ENCODE measurements at regions not wholly inside any gene's neighbourhood (a gene's known extent, or its start where the extent isn't known, plus 50 kb on each side); places are given as distances from the start of the nearest gene placed in this dataset.

DNA sequence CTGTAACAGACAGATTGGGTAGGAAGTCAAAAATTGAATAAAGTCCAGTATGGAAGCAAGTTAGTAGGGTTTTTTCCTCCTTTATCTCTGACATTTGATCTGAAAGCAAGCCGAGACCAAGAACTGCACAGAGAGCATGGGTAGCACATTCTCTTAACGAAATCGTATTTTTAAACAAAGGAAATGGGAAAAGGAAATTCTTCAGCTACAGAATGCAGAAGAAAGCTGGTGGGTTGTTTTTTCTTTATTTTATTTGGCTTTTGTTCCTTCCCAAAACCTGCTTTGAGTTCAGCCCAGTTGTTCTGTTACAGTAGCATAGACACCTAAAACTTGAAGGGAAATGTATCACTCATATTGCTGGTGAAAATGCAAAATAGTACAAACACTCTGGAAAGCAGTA is 397.0 kb downstream of the GBE1 start:
- H3K27ac ChIP-seq = no peak overlapping the region
- no peak for DNase-seq
- intact Hi-C loops (cut with DNase I) = no loop called here
- no peaks in the 10 kb centered on the region for H3K9me3 ChIP-seq
- H3K4me1 ChIP-seq = no peaks in the 10 kb centered on the region
- H3K9ac ChIP-seq (ENCODE audit: low read depth in 2 of 2, low read length in 2 of 2) = no peak overlapping the region
- TF ChIP-seq, protein P1, sequence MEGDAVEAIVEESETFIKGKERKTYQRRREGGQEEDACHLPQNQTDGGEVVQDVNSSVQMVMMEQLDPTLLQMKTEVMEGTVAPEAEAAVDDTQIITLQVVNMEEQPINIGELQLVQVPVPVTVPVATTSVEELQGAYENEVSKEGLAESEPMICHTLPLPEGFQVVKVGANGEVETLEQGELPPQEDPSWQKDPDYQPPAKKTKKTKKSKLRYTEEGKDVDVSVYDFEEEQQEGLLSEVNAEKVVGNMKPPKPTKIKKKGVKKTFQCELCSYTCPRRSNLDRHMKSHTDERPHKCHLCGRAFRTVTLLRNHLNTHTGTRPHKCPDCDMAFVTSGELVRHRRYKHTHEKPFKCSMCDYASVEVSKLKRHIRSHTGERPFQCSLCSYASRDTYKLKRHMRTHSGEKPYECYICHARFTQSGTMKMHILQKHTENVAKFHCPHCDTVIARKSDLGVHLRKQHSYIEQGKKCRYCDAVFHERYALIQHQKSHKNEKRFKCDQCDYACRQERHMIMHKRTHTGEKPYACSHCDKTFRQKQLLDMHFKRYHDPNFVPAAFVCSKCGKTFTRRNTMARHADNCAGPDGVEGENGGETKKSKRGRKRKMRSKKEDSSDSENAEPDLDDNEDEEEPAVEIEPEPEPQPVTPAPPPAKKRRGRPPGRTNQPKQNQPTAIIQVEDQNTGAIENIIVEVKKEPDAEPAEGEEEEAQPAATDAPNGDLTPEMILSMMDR (IDR thresholded peaks at IDR 0.05) = no peak
- no peaks in the 10 kb centered on the region for H3K27me3 ChIP-seq
- no peak overlapping the region for H3K4me3 ChIP-seq
- H3K36me3 ChIP-seq = no peaks in the 10 kb centered on the region

GRCh38 chr3:81363816-81364215 is 397.6 kb downstream of the GBE1 start:
- H3K4me3 ChIP-seq = no peak overlapping the region
- H3K4me1 ChIP-seq = no peaks in the 10 kb centered on the region
- no peaks in the 10 kb centered on the region for H3K36me3 ChIP-seq
- H3K9ac ChIP-seq (ENCODE audit: low read depth in 2 of 2, low read length in 2 of 2) = no peak overlapping the region
- H3K9me3 ChIP-seq = no peaks in the 10 kb centered on the region
- H3K27me3 ChIP-seq = no peaks in the 10 kb centered on the region
- no peak overlapping the region for H3K27ac ChIP-seq
- DNase-seq = no peak
- TF ChIP-seq, protein P1 (IDR thresholded peaks at IDR 0.05) = no peak
- intact Hi-C loops (cut with DNase I) = no loop called here

GRCh38 chr3:81354119-81354518 is 407.3 kb downstream of the GBE1 start:
- Histone ChIP-seq H3K27ac (no peak overlapping the region), H3K9me3 (no peaks in the 10 kb centered on the region), H3K4me1 (no peaks in the 10 kb centered on the region), H3K36me3 (no peaks in the 10 kb centered on the region), H3K9ac (ENCODE audit: low read depth in 2 of 2, low read length in 2 of 2) (no peak overlapping the region), H3K4me3 (no peak overlapping the region), H3K27me3 (no peaks in the 10 kb centered on the region)
- DNase-seq = no peak
- intact Hi-C loops (cut with DNase I) = no loop called here
- TF ChIP-seq, protein P1 (IDR thresholded peaks at IDR 0.05) = no peak

DNA sequence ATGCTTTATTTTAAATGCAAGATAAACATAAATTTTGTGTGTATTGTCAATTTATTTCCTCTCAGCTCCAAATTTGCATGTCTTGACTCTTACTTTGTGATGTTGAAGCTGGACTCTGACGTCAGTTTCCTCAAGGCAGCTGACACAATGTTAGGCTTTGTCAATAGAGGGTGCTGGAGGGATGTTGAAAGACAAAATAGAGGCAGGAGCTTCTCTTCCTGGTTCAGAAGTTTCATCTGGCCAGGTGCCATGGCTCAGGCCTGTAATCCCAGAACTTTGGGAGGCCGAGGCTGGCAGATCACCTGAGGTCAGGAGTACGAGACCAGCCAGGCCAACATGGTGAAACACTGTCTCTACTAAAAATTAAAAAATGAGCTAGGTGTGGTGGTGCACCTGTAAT is 408.6 kb downstream of the GBE1 start:
- intact Hi-C loops (cut with DNase I) = no loop called here
- TF ChIP-seq, protein P1 (IDR thresholded peaks at IDR 0.05) = no peak
- no peak overlapping the region for H3K4me3 ChIP-seq
- peak; percentile 20 for DNase-seq
- no peaks in the 10 kb centered on the region for H3K27me3 ChIP-seq
- no peaks in the 10 kb centered on the region for H3K4me1 ChIP-seq
- no peak overlapping the region for H3K9ac ChIP-seq (ENCODE audit: low read depth in 2 of 2, low read length in 2 of 2)
- no peak overlapping the region for H3K27ac ChIP-seq
- no peaks in the 10 kb centered on the region for H3K36me3 ChIP-seq
- no peaks in the 10 kb centered on the region for H3K9me3 ChIP-seq

DNA sequence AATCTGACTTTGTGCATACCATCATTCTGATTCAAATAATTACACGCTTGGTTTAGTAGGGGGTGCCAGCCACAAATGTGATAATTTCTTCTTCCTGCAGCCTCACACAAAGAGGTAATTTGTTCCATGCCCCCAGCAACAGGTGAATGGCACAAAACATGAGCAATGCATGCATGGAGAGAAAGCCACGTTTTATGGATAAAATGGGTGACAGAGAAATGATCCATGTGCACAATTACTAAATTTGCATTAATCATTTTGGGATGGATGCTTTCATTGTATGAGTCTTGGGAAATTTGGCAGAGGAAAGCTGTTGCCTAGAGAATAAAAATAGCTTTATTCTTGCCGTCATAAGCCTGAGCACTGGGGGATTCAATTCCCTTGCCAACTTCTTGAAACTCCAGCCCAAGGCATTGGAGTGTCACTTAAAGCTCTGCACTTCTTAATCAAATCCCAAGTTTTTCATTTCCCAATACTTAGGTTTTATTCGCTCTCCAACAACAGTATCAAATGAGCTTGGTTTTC is 411.6 kb downstream of the GBE1 start:
- DNase-seq = no peak
- TF ChIP-seq, protein P1 (IDR thresholded peaks at IDR 0.05) = no peak
- no peaks in the 10 kb centered on the region for H3K27me3 ChIP-seq
- H3K27ac ChIP-seq = no peak overlapping the region
- no peaks in the 10 kb centered on the region for H3K9me3 ChIP-seq
- no peak overlapping the region for H3K9ac ChIP-seq (ENCODE audit: low read depth in 2 of 2, low read length in 2 of 2)
- H3K4me1 ChIP-seq = no peaks in the 10 kb centered on the region
- H3K36me3 ChIP-seq = no peaks in the 10 kb centered on the region
- intact Hi-C loops (cut with DNase I) = no loop called here
- no peak overlapping the region for H3K4me3 ChIP-seq

Data from colonic mucosa (tissue), 4 donors.